Amniotic stem cell (primary cell): ENCODE measurements at regions not wholly inside any gene's neighbourhood (a gene's known extent, or its start where the extent isn't known, plus 50 kb on each side); places are given as distances from the start of the nearest gene placed in this dataset.
"Not testable (repeated sequence)": the region's sequence is repeated elsewhere in the genome, so short reads cannot be mapped to it uniquely, and the experiment has no call there.

ENCODE experiments used
- DNase-seq: peaks from one replicate; lab custom pipeline; 2025; lab: John Stamatoyannopoulos, UW

DNA sequence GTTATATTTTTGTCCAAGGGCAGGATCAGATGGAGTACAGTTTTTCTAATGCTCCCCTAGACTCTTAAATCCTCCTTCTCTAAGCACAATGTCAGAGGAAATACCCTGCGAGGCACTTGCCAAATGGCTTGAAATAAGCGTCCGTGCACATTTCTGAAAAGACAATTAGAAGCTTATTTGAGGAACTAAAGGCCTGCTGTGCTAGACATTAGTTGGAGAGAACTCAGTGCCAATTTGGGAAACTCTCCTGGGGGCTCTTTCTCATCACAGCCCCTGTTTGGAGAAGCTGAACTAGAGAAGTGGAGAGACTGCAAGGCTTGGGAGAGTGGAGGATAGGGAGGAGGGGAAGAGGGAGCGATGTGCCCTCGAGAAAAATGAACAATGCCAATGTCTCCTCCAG lies 247.6 kb upstream of the C2CD4B start:
- DNase-seq = no peak

DNA sequence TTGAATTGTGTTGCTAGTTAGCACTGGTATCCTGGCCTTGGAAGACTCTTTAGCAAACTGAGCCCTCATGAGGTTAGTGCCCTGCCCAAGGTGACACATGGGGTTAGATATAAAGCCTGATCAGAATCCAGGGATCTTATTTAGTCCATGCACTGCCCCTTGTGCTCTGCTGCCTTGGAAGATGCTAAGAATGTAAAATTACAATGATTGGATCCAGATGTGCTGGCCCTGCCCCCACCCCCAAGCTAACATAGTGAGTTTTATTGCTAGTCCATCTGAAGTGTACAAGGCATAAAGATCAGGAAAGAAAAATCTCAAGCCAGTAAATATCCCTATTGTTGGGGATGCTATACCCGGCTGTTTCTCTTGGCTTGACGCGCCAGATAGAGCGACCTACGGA lies 248.1 kb upstream of the C2CD4B start:
- DNase-seq = no peak

DNA sequence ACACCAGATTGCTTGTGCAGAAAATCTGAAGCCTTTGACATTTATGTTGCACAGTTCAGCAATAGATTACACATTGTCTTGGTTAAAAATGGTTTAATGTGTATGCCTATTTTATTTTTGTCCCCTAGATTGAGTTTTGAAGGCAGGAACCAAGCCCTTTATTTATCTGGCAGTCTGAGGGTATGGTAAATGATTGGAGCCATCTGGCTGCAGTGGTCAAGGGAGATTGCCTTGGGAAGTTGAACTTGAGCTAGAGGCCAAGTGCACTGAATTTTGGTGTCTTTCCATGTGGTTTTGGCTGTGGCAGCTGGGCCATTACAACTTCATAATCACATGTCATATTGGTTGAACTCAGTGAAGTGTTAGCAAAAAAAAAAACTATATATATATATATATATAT lies 248.7 kb upstream of the C2CD4B start:
- DNase-seq = no peak

DNA sequence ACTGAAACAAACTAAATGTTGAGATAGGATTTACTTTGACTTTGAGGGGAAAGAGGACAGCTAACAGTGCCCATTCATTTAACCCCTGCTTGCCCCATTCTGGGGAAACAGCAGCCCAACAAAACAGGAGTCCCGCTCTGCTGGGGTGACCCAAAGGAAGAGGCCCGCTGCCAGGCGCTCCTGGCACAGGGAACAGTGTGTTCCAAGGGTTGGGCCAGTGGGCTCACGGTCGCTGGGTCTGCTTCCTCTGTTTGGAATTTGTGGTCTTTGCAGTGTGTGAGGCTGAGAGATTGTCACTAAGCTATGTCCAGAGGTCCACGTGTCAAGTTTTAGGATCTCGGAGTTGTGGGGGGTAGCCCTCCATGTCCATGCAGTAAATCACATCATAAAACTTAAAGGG lies 250.4 kb upstream of the C2CD4B start:
- DNase-seq = no peak

DNA sequence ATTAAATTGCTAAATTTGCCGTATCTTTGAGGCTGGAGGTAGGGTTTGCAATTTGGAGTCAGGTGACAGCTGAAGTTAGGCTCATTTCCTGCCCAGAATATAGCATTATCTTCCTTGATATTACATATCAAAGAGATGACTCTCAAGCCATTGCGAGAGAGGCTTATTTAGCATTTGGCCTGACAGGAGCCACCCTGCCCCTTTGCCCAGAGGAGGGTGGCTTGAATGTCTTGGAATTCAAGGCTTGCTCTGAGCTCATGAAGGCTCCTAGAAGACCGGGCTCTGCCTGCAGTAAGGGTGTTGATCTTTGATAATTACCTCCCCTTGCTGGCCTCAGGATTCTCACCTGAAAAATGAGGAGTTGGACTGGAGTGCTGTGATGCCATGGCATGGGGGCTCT lies 251.4 kb upstream of the C2CD4B start:
- no peak for DNase-seq

DNA sequence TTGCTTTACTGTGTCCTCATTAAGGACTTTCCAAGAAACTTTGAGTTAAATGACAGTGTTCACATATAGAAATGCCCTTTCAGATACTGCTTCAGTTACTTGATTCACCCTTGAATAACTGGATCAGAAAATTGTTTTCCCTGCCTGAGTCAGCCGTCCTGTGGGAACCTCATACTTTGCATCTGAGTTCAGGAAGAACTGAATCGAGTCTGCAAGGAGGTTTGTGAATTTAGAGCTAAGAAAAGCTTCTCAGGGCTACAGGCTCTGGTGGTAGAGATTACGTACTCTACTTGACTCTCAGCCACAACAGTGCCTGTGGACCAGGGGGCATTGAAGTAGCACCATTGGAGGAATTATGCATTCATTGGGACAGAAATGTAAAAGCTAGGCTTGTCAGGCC lies 252.4 kb upstream of the C2CD4B start:
- peak; percentile 12 for DNase-seq

DNA sequence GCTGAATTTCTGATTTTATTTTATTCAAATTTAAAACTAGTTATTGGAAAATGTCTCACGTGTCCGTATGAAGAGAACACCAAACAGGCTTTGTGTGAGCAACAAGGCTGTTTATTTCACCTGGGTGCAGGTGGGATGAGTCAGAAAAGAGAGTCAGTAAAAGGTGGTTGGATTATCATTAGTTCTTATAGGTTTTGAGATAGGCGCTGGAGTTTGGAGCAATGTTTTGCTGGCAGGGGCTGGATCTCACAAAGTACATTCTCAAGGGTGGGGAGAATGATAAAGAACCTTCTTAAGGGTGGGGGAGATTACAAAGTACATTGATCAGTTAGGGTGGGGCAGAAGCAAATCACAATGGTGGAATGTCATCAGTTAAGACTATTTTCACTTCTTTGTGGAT lies 253.4 kb upstream of the C2CD4B start:
- DNase-seq = not testable (repeated sequence)

DNA sequence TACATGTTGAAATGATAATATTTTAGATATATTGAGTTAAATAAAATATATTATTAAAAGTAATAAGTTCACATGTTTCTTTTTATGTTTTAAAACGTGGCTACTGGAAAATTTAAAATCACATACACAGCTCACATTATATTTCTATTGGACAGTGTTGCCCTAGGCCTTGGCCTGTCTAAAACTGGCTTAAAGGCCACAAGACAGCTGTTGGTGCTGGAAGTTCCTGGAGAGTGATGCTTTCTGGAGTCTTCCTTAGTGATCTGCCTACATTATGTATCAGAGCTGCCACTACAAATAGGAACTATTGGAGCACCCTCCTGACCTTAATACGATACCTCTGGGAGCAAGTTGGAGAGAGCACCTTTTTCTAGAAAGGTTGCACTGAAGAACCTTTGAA lies 254.1 kb upstream of the C2CD4B start:
- DNase-seq = no peak

DNA sequence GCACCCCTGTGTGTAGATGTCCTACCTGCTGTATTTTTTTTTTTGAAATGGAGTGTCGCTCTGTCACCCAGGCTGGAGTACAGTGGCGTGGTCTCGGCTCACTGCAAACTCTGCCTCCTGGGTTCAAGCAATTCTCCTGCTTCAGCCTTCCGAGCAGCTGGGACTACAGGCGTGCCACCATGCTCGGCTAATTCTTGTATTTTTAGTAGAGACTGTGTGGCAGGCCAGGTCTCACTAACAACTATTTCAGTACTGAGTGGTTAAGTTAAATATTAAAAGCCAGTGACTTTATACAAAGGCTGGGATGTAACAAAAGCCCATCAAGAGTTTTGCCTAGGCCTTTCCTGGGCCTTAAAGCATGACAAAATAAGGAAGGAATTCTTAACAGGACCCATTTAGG lies 255.3 kb upstream of the C2CD4B start:
- DNase-seq = not testable (repeated sequence)

DNA sequence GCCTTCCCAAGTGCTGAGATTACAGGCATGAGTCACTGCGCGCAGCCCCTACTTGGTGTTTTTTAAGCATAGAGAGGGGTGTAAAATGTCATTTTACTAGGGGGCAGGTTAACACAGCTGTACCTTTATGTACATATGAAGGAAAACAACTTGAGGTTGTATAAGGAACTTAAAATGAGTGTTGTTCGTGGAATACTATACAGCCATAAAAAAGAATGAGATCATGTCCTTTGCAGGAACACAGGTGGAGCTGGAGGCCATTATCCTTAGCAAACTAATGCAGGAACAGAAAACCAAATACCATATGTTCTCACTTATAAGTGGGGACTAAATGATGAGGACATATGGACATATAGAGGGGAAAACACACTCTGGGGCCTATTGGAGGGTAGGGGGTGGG lies 256.2 kb upstream of the C2CD4B start:
- DNase-seq = no peak

DNA sequence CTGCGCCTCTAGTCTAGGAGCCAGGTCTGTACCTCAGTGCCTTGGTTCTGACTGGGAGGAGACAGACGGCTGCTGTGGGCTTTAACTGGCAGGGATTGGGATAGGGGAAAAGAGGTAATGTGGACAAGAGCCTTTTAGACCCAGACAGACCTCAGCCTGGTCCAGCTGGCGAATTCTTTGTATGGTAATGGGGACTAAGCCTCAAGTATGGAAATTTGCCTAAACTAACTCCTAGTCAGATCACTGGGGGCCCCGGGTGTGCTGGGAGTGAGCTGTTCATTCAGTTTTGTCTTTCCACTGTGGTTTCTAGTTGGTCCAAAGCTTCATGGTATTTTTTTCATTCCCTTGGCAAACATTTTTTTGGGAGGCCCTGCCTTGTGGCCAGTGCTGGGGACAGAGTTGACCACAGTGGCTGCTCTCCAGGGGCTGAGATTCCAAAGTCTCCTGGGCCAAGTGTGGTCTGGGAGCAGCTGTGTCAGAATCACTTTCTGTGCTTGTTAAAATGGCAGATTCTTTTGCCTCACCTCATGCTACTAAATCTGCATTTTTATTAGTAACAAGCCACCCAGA lies 261.4 kb upstream of the C2CD4B start:
- no peak for DNase-seq

DNA sequence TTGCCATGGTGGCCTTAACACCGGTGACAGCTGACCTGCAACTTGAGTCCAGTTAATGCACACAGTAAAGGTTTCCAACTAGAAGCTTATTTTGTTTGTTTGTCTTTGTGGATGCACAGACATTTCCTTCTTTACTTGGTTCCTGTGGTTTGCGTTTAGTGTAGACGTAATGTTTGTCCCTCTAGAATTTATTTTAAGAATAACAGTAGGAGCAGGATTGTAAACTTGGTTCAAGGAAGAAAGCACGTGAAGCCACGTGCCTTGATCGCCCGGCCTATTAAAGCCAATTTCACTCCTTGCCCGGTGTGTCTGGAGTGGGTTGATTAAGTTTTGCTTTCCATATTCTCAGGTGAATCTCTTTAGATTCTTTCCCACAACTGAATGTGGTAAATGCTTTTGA lies 263.2 kb upstream of the C2CD4B start:
- DNase-seq = no peak

DNA sequence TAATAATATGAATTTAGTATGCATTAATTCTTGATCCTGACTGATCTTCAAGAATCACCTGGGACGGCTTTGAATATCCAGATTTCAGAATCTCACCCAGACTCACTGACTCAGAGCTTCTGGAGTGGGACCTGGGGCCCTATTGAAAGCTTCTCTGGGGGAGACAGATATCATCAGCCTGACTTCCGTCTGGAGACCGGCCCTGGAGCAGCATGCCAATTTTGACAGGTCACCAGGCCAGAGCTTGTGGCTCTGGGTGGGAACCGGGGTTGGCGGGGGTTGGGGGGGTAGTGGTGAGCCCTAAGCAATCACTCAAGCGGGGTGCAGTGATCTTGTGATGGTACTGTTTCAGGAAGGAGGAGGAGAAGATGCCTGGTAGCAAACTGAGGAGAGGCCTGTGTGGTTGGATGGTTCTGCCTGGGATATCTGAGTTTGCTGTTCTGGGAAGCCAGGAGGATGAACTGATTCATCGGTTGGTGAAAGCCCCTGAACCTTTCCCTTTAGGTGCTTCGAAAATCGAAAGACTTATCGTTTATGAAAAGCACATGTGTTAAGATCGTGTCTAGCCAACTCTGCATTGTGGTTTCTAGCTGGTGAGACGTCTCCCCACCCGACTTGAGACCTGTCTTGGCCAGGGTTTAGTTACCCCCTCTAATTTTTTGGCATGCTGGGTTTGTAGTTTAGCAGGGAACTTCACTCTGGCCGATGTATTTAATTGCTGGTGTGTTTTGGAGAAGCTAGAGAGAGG lies 263.9 kb upstream of the C2CD4B start:
- no peak for DNase-seq

DNA sequence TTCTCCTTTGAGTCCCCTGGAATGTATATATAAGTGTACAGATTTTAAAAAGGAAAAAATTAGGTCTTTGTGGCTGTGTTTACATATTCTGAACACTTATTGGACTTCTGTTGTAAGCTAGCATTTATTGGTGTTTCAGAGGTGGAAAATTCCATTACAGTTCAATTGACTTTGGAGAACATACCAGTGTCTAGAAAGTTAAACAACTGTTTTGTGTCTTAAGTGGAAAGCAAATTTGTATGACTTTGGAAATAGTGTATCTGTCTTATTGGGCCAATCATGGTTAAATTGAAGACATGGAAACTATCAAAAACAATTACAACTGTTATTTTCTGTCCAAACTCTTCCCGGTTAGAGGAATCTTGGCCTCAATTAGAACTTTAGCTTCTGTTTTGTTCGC lies 265.0 kb upstream of the C2CD4B start:
- DNase-seq = no peak

DNA sequence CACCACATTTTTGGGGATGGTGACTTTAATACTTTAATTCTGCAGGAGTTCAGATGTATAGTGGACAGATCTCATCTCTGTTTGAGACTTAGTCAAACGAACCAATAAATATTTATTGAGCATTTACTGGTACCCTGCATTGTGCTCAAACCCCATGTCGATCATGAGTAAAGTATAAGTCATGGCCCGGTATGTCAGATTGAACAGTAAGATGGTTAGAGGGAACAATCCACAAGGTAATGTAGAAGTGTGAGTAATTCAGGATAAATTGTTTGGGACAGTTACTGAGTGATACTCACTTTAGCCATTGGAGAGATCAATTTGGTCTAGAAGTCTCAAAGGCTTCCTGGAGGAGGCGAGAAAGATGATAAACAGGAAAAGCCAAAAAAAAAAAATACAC lies 265.5 kb upstream of the C2CD4B start:
- DNase-seq = no peak

DNA sequence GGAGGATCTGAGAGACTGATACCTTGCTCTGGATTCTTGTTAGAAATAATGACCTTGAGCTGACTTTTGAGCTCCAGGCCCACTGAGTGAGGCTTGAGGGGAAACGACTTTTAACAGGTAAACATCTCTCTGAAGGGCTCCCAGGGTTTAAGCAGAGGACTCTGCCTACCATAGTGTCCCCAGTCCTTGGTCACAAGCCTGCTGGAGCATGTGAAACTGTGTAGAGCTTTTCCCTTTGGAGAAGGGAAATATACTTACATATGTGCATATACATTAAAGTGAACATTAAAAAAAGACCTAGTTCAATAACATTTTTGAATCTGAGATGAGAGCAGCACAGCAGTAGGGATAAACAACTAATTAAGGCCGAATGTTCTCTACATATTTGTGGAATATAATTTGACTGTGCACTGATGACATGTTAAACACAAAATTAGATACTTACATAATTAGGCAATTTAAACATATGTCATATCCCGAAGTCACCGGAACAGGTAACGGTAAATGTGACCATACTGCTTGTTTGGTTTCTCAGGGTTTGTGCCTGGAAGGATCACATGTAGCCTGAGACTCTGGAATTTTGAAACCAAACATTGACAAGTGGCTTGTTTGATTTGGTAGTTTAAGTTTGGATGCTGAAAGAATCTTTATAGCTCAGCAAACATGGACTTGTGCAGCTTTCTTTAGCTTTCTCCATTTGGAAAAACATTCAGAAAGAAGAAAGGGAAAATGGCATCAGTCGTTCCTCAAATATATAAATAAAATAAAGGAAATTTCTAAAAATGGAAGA lies 266.1 kb upstream of the C2CD4B start:
- no peak for DNase-seq

DNA sequence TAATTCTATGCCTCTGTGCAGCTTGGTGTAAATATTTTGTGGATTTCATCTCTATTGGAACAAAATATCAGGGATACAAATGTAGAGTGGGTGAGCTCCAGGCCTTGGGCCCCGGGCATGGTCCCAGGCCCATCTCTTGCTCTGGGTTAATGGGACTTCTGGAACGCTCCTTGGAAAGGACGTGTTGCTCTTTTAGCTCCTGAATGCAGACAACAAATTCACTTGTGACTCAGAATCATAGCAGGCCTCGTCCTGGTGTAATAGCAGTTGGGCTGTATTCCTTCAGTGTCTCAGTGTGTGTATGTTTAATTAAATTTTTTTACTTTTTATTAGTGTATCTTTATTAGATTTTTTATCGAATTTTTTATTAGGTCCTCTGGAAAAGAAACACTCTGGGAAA lies 266.7 kb upstream of the C2CD4B start:
- no peak for DNase-seq

DNA sequence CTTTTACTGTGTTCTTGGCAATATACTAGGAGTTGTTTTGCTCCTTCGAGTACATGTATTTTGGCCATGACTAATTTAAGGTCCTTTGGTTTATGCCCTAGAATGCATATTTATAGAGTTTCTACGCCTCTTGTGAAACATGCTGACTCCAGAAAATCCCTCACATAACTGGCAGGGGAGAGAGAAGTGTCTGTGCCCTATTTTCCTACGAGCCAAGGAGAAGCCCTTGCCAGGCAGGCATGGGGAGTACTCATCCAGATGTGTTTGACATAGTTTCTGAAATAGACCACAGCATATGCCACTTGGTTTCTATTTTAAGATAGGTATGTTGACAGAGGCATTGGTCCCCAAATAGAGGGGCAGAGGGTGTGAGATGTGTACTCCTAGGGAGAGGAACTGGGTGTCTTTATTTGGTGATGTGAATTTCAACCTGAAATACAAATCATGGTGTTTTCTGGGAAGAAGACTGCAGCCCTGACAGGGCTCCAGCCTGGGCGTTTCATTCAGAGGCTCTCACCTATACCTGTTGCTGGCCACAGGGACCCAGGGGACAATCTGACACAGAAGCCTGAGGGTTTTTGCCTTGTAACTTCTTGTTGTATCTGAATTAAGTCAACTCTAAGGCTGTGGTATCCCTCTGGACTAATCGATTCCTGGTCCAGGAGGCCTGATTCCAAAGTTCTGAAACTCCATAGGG lies 267.8 kb upstream of the C2CD4B start:
- no peak for DNase-seq

DNA sequence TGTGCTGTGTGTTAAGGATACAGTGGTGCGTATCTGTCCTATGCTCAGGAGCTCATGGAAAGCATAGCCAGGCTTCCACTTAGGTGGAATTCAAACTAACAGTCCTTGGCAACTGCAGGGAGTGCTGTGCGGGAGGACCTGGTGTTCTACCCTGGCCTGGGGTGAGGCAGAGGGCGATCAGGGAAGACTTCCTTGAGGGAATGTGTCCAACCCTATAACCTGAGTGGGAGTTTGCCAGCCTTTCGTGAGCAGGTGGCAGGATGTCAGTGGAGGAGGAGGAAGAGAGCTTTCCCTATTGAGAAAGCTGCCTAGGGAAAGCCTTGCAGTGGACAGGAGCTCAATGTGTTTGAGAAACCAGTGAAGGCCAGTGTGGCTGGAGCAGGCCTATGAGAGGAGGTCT lies 271.1 kb upstream of the C2CD4B start:
- DNase-seq = no peak

DNA sequence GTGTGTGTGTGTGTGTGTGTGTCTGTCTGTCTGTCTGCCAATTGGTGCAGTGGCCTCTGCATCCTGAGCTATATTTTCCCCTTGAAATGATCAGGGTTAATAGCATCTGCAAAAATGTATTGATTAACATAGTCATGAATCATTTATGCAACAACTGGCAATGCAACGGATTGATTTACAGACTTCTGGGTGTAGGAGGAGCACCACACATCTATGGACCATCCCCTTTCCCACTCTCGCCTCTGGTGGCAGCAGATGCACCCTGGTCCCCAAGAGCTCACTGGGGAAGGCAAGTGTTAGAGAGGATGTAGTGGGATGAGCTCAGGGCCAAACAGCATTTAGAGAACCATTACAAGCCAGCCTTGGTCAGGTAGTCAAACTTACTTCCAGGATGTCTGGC lies 272.7 kb upstream of the C2CD4B start:
- DNase-seq = no peak

DNA sequence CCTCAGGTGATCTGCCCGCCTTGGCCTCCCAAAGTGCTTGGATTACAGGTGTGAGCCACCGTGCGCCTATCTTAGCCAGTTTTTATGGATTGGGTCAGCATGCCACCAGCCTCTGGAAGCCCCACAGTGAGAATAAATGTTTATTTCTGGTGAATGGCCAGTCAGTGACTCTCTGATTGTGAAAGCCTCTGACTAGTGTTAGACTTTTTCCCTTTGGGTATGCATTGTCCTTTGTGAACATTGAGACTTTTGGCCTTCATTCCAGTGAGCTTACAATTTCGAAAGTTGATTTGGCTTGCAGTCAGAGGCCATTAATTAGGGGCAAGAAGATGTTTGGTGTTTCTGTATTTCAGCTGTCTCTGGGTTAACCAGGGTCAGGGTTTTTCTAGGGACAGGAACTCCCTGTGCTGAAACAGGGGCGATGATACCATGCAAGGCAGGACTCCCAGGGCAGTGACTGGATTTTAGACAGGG lies 274.5 kb upstream of the C2CD4B start:
- DNase-seq = no peak

DNA sequence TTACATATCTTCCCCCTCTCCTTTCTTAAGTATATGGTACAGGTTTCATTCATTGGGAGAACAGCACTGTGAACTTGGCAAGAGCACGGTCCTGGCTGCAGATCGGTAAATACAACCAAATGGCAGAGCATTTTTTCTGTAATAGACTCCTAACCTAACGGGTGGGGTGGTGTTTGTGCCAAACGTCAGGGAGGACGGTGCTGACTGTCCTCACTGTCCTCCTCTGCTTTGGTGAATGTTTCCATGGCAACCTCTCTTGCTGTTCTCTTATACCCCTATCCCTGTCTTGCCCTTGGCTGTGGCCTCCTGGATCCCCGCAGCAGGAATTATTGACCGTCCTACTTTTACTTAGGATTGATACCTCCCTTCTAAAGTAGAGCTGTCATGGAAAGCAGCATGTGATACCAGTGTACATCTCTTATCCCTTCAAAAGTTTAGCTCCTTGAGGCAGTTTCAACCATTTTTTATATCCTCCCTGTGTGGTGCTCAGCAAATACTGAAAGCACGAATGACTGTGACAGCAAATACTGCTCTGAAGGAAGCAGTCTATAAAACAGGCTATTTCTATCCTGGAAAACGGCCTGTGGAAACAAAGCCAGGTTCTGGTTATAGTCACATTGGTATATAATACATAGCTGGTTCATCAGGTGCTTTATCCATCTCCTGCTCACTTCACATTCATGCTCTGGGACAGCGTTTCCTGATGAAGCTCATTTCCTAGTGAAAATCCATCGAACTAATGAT lies 275.4 kb upstream of the C2CD4B start:
- DNase-seq = no peak
